ENCODE measurements at regions not wholly inside any gene's neighbourhood (a gene's known extent, or its start where the extent isn't known, plus 50 kb on each side); places are given as distances from the start of the nearest gene placed in this dataset.

DNA sequence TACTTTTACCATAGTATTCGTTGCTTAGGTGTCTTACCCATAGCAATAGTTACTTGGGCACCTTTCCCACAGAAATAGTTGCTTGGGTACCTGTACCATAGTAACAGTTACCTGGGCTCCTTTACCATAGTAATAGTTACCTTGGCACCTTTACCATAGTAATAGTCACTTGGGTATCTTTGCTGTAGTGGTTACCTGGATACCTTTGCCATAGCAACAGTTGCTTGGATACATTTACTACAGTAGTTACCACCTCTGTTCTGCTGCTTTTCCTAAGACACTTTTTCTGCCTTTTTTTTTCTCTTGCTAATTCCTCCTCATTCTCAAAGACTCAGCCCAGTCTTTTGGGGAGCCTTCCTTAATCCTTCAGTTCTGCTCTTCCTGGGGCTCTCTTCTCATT is 272.8 kb upstream of the PUDP start:
- TF ChIP-seq, protein P1, sequence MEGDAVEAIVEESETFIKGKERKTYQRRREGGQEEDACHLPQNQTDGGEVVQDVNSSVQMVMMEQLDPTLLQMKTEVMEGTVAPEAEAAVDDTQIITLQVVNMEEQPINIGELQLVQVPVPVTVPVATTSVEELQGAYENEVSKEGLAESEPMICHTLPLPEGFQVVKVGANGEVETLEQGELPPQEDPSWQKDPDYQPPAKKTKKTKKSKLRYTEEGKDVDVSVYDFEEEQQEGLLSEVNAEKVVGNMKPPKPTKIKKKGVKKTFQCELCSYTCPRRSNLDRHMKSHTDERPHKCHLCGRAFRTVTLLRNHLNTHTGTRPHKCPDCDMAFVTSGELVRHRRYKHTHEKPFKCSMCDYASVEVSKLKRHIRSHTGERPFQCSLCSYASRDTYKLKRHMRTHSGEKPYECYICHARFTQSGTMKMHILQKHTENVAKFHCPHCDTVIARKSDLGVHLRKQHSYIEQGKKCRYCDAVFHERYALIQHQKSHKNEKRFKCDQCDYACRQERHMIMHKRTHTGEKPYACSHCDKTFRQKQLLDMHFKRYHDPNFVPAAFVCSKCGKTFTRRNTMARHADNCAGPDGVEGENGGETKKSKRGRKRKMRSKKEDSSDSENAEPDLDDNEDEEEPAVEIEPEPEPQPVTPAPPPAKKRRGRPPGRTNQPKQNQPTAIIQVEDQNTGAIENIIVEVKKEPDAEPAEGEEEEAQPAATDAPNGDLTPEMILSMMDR (optimal IDR thresholded peaks at IDR 0.05 in 1 of 3, IDR thresholded peaks at IDR 0.05 in 1 of 3, conservative IDR thresholded peaks at IDR 0.05 in 1 of 3; ENCODE audit: extremely low read depth in 1 of 3, insufficient read depth in 2 of 3, low read length in 3 of 3) = no peak
- TF ChIP-seq EZH2 (IDR thresholded peaks at IDR 0.05; ENCODE audit: low read length) = no peak

Measured in keratinocyte (primary cell).